RPMI7951 (cell line): ENCODE measurements at regions not wholly inside any gene's neighbourhood (a gene's known extent, or its start where the extent isn't known, plus 50 kb on each side); places are given as distances from the start of the nearest gene placed in this dataset.

ENCODE experiments used
- DNase-seq: peaks from one replicate; pipeline ENCODE4 v3.0.0-alpha.2; 2012; ENCODE audit warnings: low read depth

- no peak for DNase-seq
Measured at GRCh38 chr6:82738773-82739172, 326.9 kb downstream of the UBE3D start.

- DNase-seq, result no peak
Measured at GRCh38 chr6:82739303-82739702, 326.3 kb downstream of the UBE3D start.

DNA sequence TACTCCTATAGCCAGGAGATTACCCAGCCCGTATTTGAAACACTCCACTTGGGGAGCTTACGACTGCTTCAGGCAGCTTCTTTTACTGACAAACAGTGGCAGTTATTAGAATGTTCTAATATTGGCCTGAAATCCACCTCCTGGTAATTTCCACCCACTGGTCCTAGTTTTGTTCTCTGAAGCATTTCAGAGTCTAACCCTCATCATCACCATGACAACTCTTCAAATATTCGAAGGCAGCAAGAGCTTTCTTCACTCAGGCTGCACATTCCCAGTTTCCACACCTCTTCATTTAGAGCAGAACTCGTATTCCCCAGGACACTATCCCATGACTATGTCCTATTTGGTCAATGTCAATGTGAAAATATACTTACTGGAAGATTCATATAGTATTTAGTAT, 325.6 kb downstream of the UBE3D start:
- no peak for DNase-seq

GRCh38 chr6:82741325-82741995, 324.2 kb downstream of the UBE3D start:
- peak; percentile 24 for DNase-seq

DNA sequence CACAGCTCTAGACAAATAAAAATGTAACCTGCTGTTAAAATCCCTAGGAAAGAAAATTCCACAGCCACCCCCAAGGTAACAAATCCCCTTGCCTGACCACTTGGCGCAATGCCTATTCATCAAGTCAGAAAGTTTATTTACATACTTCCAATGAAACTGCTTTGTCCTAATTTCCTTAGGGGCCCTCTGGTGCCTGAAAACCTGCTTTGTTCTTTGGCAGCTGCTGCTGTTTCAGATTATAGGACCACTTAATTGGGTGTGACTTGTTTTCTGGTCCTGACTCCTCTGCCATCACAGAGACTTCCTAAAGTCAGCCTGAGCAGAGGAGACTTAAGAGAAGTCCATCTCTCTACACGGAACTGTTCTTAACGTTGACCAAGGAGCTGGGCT, 323.6 kb downstream of the UBE3D start:
- DNase-seq, result no peak

DNA sequence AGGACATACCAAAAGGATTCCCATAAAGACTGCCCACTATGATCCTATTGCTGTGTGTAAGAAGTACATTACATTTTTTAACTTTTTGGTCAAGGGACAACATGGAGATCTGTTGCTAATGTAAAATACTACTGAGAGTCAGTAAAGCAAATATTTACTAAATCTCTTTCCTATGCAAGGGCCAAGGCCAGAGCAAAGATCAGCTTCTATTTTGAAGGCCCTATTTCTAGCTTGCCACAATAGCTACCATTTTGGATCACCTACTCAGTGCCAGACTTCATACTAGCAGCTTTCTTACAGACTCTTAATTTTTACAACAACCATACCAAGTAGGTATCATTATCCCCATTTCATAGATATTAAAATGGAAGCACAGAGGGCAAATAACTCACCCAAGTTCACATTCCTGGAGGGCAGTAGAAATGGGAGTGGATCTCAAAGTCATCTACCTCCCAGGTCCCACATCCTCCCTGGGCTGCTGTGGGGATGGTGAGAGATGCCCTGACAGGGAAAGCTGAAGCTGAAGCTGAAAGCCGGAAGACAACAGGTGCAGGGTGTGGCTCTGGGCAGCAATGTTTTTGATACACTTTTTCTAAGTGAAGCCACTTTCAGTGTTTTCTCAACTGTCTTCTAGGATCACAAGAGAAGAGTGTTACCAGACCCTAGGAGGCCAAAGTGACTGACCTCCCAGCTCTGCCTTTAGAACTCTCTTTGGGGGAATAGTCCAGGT, 321.2 kb downstream of the UBE3D start:
- no peak for DNase-seq

DNA sequence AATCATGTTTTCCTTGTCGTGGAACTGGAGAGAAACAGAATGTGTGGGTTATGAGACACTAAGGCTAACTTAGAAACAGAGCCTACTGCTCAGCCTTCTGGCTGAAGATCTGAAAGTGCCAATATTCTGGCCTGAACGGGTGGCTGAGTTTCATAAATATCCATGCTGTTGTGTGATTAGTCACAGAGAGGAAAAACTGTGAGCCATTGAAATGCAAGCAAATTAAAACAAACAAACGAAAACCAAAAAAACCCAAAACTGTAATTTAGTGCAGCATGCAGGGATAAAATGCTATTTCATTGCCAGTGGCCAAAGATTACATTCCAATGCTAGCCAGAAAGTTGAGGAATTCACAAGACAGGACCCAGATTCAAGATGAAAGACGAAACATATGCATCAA, 315.1 kb downstream of the UBE3D start:
- peak; percentile 34 for DNase-seq

DNA sequence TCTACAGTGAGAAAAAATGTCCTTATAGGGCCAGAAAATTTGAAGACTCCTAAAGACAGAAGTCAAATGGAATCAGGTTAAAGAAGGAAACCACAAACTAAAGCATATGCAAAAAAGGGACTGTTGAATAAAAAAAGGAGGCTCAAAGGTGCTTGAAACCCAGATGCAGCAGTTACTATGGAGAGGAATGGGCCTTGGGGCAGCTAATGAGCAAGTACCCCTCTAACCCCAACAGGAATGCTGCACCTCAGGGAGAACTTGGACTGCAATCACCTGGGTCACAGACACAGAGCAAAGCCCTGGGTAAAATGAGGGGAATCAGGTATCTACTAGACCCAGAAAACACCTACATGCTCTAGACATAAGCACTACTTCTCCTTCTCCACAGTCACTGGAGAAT, 313.9 kb downstream of the UBE3D start:
- no peak for DNase-seq

- DNase-seq, result peak; percentile 12
Measured at GRCh38 chr6:82761674-82762345, 303.8 kb downstream of the UBE3D start.

DNA sequence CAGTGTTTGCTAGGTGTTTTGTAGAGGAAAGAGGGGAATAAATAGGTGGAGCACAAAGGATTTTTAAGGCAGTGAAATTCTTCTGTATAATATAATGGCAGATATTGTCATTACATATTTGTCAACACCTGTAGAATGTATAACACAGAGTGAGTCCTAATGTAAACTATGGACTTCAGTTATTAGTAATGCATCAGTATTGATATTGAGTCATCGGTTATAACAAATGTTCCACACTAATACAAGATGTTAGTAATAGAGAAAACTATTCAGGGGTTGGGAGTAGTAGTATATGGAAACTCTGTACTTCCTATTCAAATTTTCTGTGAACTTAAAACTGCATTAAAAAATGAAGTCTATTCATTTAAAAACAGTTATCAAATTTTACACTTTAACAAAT, 299.2 kb downstream of the UBE3D start:
- no peak for DNase-seq

- DNase-seq, result no peak
Measured at GRCh38 chr6:82767037-82767436, 298.6 kb downstream of the UBE3D start.

GRCh38 chr6:82767447-82767846, 298.2 kb downstream of the UBE3D start:
- no peak for DNase-seq

- DNase-seq, result no peak
Measured at GRCh38 chr6:82772851-82773717, 292.6 kb downstream of the UBE3D start.

DNA sequence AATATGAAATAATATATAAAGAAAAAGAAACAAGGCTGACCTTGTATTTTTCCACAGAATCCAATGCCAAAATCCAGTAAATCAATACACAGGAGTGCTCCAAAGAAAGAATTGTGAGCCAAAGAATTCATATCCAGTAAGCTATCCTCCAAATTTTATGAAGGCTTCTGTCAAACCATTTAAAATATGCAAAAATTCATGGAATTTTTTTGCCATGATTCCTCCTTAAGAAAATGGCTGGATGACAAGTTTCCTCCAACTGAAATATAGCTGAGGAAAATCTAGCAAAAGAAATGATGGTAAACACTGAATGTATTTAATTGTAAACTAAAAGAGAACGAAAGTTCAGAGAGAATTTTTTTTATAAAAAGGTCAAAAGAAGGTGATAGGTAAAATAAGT, 290.3 kb downstream of the UBE3D start:
- no peak for DNase-seq

DNA sequence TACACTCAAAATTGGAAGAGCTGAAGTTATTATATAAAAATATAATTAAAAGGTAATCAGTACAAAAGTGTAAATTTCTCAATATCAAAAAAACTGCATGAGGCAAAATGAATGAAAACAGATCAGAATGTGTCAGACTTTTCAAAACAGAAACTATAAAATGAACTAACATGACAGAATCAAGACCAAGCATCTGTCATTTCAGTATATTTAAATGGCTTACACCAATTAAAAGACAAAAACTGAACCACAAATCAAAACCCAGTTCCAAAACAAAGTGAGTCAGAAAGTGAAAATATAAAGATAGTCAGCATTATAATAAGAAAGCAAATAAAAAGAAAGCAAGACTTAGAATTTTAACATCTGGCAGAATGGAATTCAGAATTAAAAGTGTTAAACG, 289.7 kb downstream of the UBE3D start:
- DNase-seq, result no peak

DNA sequence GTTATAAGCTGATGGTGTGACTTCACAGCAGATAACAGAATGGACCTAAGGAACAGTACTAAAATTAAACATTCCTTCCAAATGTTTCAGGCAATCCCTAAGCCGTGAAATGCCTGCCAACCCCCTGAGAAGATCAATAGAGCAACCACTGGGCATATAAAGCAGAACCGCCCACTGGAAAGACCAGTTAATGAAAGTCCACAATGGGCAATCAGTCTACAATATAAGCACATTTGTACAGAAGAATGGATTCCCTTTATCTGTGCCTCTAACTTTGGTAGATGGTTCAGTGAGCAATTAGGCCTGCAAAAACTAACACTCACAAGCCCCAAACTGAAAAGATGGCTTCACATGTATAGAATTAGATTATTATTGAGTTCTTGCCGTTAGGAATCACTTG, 286.6 kb downstream of the UBE3D start:
- no peak for DNase-seq

- no peak for DNase-seq
Measured at GRCh38 chr6:82780334-82780733, 285.3 kb downstream of the UBE3D start.

- DNase-seq, result peak; percentile 15
Measured at GRCh38 chr6:82781620-82782204, 283.9 kb downstream of the UBE3D start.

GRCh38 chr6:82783587-82784236, 281.9 kb downstream of the UBE3D start:
- DNase-seq, result peak; percentile 13

DNA sequence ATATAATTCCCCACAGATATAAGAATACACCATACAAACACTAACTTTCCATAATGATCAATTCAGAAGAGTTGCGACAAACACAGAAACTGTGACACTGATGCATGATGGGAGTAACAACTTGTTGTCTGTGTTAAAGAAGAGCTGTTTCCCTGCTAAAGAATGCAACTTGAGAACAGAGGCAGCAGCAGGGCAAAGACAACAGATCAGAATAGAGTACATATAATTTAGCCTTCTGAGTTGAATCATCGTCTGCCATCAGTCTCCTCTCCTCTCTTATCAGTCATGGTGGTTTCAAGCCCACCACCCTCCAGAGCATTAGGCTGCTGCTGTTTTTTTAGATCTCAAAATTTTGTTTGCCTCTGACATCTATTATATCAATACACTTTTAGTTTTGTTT, 280.4 kb downstream of the UBE3D start:
- DNase-seq, result no peak

DNA sequence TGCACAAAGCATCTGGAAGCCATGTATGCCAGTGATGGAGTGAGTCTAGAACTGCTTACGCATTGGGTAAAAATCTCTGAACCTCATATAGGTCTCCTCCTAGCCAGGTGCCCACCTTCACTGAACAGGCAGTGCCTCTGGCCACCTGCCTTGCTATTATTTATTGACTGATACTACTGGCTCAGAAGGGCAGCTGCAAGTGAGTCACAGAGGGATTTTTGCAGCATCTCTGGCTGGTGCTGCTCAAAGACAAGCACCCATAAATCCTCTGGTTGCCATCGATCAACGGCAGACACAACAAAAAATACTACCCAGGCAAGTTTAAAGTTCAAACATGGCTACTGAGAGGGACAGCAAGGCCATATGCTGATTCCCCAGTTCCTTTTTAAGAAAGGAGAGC, 279.4 kb downstream of the UBE3D start:
- no peak for DNase-seq
